ENCODE measurements at regions not wholly inside any gene's neighbourhood (a gene's known extent, or its start where the extent isn't known, plus 50 kb on each side); places are given as distances from the start of the nearest gene placed in this dataset.
"Not testable (repeated sequence)": the region's sequence is repeated elsewhere in the genome, so short reads cannot be mapped to it uniquely, and the experiment has no call there.

GRCh38 chr6:67493682-67494081 is 1141.4 kb upstream of the ADGRB3 start:
- DNase-seq: no peak
- H3K36me3 Mint-ChIP-seq (ENCODE audit: insufficient read depth, unreplicated experiment): no peaks in the 10 kb centered on the region
- no peak overlapping the region for H3K4me3 Mint-ChIP-seq (ENCODE audit: low read depth, unreplicated experiment)
- BruUV-seq (replicated peaks): no TSS peak
- TF ChIP-seq CTCF (IDR thresholded peaks at IDR 0.05; ENCODE audit: unreplicated experiment): no peak
- CTCF ChIA-PET: no interaction called here
- no peaks in the 10 kb centered on the region for H3K4me1 Mint-ChIP-seq (ENCODE audit: low read depth, unreplicated experiment)
- H3K27me3 Mint-ChIP-seq (ENCODE audit: unreplicated experiment): no peaks in the 10 kb centered on the region
- peaks cover 20% of the 10 kb centered on the region for H3K9me3 Mint-ChIP-seq (ENCODE audit: low read depth, unreplicated experiment)
- no peak overlapping the region for H3K27ac Mint-ChIP-seq (ENCODE audit: unreplicated experiment)
- intact Hi-C loops (cut with micrococcal nuclease; ENCODE audit: unreplicated experiment): no loop called here

- CTCF ChIA-PET: no interaction called here
- intact Hi-C loops (cut with micrococcal nuclease; ENCODE audit: unreplicated experiment): no loop called here
- TF ChIP-seq CTCF (IDR thresholded peaks at IDR 0.05; ENCODE audit: unreplicated experiment): no peak
- Mint-ChIP-seq H3K9me3 (ENCODE audit: low read depth, unreplicated experiment) (peaks cover 7% of the 10 kb centered on the region), H3K27me3 (ENCODE audit: unreplicated experiment) (no peaks in the 10 kb centered on the region), H3K27ac (ENCODE audit: unreplicated experiment) (no peak overlapping the region), H3K36me3 (ENCODE audit: insufficient read depth, unreplicated experiment) (no peaks in the 10 kb centered on the region), H3K4me3 (ENCODE audit: low read depth, unreplicated experiment) (no peak overlapping the region), H3K4me1 (ENCODE audit: low read depth, unreplicated experiment) (no peaks in the 10 kb centered on the region)
- DNase-seq: no peak
- no TSS peak for BruUV-seq (replicated peaks)
Observed at GRCh38 chr6:67475700-67476099, 1159.4 kb upstream of the ADGRB3 start.

GRCh38 chr6:67467341-67467740 is 1167.7 kb upstream of the ADGRB3 start:
- H3K4me3 Mint-ChIP-seq (ENCODE audit: low read depth, unreplicated experiment): no peak overlapping the region
- no peak overlapping the region for H3K27ac Mint-ChIP-seq (ENCODE audit: unreplicated experiment)
- H3K4me1 Mint-ChIP-seq (ENCODE audit: low read depth, unreplicated experiment): no peaks in the 10 kb centered on the region
- no peak for DNase-seq
- no TSS peak for BruUV-seq (replicated peaks)
- intact Hi-C loops (cut with micrococcal nuclease; ENCODE audit: unreplicated experiment): no loop called here
- H3K36me3 Mint-ChIP-seq (ENCODE audit: insufficient read depth, unreplicated experiment): no peaks in the 10 kb centered on the region
- H3K27me3 Mint-ChIP-seq (ENCODE audit: unreplicated experiment): no peaks in the 10 kb centered on the region
- TF ChIP-seq CTCF (IDR thresholded peaks at IDR 0.05; ENCODE audit: unreplicated experiment): no peak
- peaks cover 10% of the 10 kb centered on the region for H3K9me3 Mint-ChIP-seq (ENCODE audit: low read depth, unreplicated experiment)
- CTCF ChIA-PET: no interaction called here

DNA sequence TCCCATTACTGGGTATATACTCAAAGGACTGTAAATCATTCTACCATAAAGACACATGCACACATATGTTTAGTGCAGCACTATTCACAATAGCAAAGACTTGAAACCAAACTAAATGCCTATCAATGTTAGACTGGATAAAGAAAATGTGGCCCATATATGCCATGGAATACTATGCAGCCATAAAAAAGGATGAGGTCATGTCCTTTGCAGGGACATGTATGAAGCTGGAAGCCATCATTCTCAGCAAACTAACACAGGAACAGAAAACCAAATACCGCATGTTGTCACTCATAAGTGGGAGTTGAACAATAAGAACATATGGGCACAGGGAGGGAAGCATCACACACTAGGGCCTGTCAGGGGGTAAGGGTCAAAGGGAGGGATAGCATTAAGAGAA is 1172.4 kb upstream of the ADGRB3 start:
- not testable (repeated sequence) for H3K27me3 Mint-ChIP-seq (ENCODE audit: unreplicated experiment); DNase-seq

GRCh38 chr6:67459556-67459955 is 1175.5 kb upstream of the ADGRB3 start:
- TF ChIP-seq CTCF (IDR thresholded peaks at IDR 0.05; ENCODE audit: unreplicated experiment): no peak
- Mint-ChIP-seq H3K27me3 (ENCODE audit: unreplicated experiment) (no peaks in the 10 kb centered on the region), H3K27ac (ENCODE audit: unreplicated experiment) (no peak overlapping the region), H3K36me3 (ENCODE audit: insufficient read depth, unreplicated experiment) (no peaks in the 10 kb centered on the region), H3K4me1 (ENCODE audit: low read depth, unreplicated experiment) (no peaks in the 10 kb centered on the region), H3K4me3 (ENCODE audit: low read depth, unreplicated experiment) (no peak overlapping the region), H3K9me3 (ENCODE audit: low read depth, unreplicated experiment) (peaks cover 10% of the 10 kb centered on the region)
- no peak for DNase-seq
- BruUV-seq (replicated peaks): no TSS peak
- intact Hi-C loops (cut with micrococcal nuclease; ENCODE audit: unreplicated experiment): no loop called here
- CTCF ChIA-PET: no interaction called here

More for the DNA sequence above, 1172.4 kb upstream of the ADGRB3 start:
- H3K4me3 Mint-ChIP-seq (ENCODE audit: low read depth, unreplicated experiment); H3K27ac Mint-ChIP-seq (ENCODE audit: unreplicated experiment); H3K4me1 Mint-ChIP-seq (ENCODE audit: low read depth, unreplicated experiment); BruUV-seq (replicated peaks); CTCF ChIA-PET; intact Hi-C loops (cut with micrococcal nuclease; ENCODE audit: unreplicated experiment); H3K36me3 Mint-ChIP-seq (ENCODE audit: insufficient read depth, unreplicated experiment): not testable (repeated sequence)
- H3K9me3 Mint-ChIP-seq (ENCODE audit: low read depth, unreplicated experiment): peaks cover 14% of the 10 kb centered on the region

Measured in Calu3 (cell line).